ENCODE measurements at regions not wholly inside any gene's neighbourhood (a gene's known extent, or its start where the extent isn't known, plus 50 kb on each side); places are given as distances from the start of the nearest gene placed in this dataset.

DNA sequence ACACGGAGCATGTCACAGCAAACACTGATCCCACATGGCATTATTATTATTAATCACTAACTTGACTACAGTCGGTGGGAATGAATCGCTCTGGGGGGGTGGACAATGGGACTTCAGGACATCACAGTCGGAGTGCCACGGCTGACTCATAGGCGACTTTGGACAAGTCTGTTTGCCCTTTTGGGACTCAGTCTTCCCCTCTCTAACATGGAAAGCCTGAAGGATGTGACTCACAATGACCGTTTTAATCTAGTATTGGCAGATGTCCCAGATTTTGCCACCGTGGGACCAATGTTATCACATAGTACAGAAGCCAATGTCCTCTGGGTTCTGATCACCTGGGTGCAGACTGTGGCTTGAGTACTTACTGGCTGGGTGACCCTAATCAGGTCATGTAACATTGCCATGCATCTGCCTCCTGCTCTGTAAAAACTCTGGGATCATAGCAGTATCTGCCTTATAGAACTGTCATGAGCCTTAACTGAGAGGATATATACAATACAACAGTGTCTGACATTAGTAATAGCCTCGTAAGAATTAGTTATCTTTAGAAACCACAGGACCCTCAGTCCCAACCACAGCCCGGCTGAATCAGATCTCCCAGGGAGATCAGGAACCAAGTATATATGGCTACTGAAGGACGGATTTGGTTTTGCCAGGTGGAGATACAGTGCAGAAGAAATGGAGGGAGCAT is 362.6 kb downstream of the BCL11B start:
- Mint-ChIP-seq H3K4me1 (peaks cover 31% of the 10 kb centered on the region), H3K27me3 (ENCODE audit: low read depth) (peaks cover 2% of the 10 kb centered on the region; the same call in 1 of the 2 replicates), H3K27ac (no peak overlapping the region), H3K36me3 (no peaks in the 10 kb centered on the region), H3K9me3 (no peaks in the 10 kb centered on the region), H3K4me3 (no peak overlapping the region)
- TF ChIP-seq RELA (CRISPR knock-in tag; IDR thresholded peaks at IDR 0.05; ENCODE audit: borderline replicate concordance) (no peak), JUN (CRISPR knock-in tag; IDR thresholded peaks at IDR 0.05) (no peak), TEAD4 (CRISPR knock-in tag; IDR thresholded peaks at IDR 0.05) (no peak), ZNF219 (CRISPR knock-in tag; IDR thresholded peaks at IDR 0.05; ENCODE audit: borderline replicate concordance) (no peak), ESRRA (CRISPR knock-in tag; IDR thresholded peaks at IDR 0.05; ENCODE audit: borderline replicate concordance) (no peak), ZNF423 (CRISPR knock-in tag; IDR thresholded peaks at IDR 0.05) (no peak), ZNF138 (CRISPR knock-in tag; conservative IDR thresholded peaks at IDR 0.05) (no peak), NR3C1 (CRISPR knock-in tag; conservative IDR thresholded peaks at IDR 0.05; ENCODE audit: low read depth) (no peak), MAX (CRISPR knock-in tag; IDR thresholded peaks at IDR 0.05) (no peak), ATF1 (CRISPR knock-in tag; IDR thresholded peaks at IDR 0.05) (no peak), GTF2I (CRISPR knock-in tag; conservative IDR thresholded peaks at IDR 0.05) (no peak), FOXP1 (CRISPR knock-in tag; IDR thresholded peaks at IDR 0.05; ENCODE audit: borderline replicate concordance) (no peak)
- TF ChIP-seq, protein P1, sequence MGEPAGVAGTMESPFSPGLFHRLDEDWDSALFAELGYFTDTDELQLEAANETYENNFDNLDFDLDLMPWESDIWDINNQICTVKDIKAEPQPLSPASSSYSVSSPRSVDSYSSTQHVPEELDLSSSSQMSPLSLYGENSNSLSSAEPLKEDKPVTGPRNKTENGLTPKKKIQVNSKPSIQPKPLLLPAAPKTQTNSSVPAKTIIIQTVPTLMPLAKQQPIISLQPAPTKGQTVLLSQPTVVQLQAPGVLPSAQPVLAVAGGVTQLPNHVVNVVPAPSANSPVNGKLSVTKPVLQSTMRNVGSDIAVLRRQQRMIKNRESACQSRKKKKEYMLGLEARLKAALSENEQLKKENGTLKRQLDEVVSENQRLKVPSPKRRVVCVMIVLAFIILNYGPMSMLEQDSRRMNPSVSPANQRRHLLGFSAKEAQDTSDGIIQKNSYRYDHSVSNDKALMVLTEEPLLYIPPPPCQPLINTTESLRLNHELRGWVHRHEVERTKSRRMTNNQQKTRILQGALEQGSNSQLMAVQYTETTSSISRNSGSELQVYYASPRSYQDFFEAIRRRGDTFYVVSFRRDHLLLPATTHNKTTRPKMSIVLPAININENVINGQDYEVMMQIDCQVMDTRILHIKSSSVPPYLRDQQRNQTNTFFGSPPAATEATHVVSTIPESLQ (CRISPR knock-in tag; IDR thresholded peaks at IDR 0.05), result no peak
- TF ChIP-seq, protein P2, sequence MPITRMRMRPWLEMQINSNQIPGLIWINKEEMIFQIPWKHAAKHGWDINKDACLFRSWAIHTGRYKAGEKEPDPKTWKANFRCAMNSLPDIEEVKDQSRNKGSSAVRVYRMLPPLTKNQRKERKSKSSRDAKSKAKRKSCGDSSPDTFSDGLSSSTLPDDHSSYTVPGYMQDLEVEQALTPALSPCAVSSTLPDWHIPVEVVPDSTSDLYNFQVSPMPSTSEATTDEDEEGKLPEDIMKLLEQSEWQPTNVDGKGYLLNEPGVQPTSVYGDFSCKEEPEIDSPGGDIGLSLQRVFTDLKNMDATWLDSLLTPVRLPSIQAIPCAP (CRISPR knock-in tag; IDR thresholded peaks at IDR 0.05), result no peak
- TF ChIP-seq, protein P3, sequence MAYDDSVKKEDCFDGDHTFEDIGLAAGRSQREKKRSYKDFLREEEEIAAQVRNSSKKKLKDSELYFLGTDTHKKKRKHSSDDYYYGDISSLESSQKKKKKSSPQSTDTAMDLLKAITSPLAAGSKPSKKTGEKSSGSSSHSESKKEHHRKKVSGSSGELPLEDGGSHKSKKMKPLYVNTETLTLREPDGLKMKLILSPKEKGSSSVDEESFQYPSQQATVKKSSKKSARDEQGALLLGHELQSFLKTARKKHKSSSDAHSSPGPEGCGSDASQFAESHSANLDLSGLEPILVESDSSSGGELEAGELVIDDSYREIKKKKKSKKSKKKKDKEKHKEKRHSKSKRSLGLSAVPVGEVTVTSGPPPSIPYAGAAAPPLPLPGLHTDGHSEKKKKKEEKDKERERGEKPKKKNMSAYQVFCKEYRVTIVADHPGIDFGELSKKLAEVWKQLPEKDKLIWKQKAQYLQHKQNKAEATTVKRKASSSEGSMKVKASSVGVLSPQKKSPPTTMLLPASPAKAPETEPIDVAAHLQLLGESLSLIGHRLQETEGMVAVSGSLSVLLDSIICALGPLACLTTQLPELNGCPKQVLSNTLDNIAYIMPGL (CRISPR knock-in tag; IDR thresholded peaks at IDR 0.05), result no peak
- TF ChIP-seq, protein P4, sequence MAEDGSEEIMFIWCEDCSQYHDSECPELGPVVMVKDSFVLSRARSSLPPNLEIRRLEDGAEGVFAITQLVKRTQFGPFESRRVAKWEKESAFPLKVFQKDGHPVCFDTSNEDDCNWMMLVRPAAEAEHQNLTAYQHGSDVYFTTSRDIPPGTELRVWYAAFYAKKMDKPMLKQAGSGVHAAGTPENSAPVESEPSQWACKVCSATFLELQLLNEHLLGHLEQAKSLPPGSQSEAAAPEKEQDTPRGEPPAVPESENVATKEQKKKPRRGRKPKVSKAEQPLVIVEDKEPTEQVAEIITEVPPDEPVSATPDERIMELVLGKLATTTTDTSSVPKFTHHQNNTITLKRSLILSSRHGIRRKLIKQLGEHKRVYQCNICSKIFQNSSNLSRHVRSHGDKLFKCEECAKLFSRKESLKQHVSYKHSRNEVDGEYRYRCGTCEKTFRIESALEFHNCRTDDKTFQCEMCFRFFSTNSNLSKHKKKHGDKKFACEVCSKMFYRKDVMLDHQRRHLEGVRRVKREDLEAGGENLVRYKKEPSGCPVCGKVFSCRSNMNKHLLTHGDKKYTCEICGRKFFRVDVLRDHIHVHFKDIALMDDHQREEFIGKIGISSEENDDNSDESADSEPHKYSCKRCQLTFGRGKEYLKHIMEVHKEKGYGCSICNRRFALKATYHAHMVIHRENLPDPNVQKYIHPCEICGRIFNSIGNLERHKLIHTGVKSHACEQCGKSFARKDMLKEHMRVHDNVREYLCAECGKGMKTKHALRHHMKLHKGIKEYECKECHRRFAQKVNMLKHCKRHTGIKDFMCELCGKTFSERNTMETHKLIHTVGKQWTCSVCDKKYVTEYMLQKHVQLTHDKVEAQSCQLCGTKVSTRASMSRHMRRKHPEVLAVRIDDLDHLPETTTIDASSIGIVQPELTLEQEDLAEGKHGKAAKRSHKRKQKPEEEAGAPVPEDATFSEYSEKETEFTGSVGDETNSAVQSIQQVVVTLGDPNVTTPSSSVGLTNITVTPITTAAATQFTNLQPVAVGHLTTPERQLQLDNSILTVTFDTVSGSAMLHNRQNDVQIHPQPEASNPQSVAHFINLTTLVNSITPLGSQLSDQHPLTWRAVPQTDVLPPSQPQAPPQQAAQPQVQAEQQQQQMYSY (CRISPR knock-in tag; IDR thresholded peaks at IDR 0.05), result no peak
- no peak for DNase-seq (ENCODE audit: low spot score)
- POLR2A ChIA-PET, result no interaction called here
- no peak for ATAC-seq
- CTCF ChIA-PET, result no interaction called here

DNA sequence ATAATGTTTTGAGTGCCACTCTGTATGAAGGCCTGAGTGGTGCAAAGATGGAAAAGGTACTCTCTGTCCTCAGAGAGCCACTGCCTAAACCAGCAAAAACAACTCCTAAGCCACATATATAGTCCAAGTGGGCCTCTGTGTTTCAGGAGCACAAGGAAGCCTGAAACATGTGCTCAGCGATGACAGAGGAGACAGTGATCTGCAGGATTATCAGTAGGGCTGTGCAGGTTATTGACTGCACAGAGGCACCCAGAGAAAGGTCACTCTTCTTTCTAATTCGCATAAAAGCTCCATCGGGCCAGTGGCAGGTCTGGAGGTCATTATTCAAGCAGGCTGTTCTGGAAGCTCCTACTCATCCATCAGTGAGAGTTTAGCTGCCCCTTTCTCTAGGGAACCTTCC is 361.9 kb downstream of the BCL11B start:
- ChIA-PET CTCF (no interaction called here), POLR2A (no interaction called here)
- H3K4me1 Mint-ChIP-seq, result peaks cover 31% of the 10 kb centered on the region
- H3K27ac Mint-ChIP-seq, result no peak overlapping the region
- H3K27me3 Mint-ChIP-seq (ENCODE audit: low read depth), result peaks cover 2% of the 10 kb centered on the region; the same call in 1 of the 2 replicates
- H3K4me3 Mint-ChIP-seq, result no peak overlapping the region
- H3K36me3 Mint-ChIP-seq, result no peaks in the 10 kb centered on the region
- no peaks in the 10 kb centered on the region for H3K9me3 Mint-ChIP-seq
- no peak for DNase-seq (ENCODE audit: low spot score)
- ATAC-seq, result no peak
- TF ChIP-seq PRRX2 (CRISPR knock-in tag; IDR thresholded peaks at IDR 0.05), result no peak
- TF ChIP-seq ZNF263 (CRISPR knock-in tag; IDR thresholded peaks at IDR 0.05; ENCODE audit: low read depth), result no peak
- TF ChIP-seq, protein P5, sequence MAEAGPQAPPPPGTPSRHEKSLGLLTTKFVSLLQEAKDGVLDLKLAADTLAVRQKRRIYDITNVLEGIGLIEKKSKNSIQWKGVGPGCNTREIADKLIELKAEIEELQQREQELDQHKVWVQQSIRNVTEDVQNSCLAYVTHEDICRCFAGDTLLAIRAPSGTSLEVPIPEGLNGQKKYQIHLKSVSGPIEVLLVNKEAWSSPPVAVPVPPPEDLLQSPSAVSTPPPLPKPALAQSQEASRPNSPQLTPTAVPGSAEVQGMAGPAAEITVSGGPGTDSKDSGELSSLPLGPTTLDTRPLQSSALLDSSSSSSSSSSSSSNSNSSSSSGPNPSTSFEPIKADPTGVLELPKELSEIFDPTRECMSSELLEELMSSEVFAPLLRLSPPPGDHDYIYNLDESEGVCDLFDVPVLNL (CRISPR knock-in tag; IDR thresholded peaks at IDR 0.05; ENCODE audit: borderline replicate concordance, low read depth), result no peak
- no peak for TF ChIP-seq USF1 (CRISPR knock-in tag; IDR thresholded peaks at IDR 0.05)
- TF ChIP-seq ETV6 (CRISPR knock-in tag; IDR thresholded peaks at IDR 0.05), result no peak

Measured in WTC11 (cell line).